ENCODE measurements at regions not wholly inside any gene's neighbourhood (a gene's known extent, or its start where the extent isn't known, plus 50 kb on each side); places are given as distances from the start of the nearest gene placed in this dataset.

DNA sequence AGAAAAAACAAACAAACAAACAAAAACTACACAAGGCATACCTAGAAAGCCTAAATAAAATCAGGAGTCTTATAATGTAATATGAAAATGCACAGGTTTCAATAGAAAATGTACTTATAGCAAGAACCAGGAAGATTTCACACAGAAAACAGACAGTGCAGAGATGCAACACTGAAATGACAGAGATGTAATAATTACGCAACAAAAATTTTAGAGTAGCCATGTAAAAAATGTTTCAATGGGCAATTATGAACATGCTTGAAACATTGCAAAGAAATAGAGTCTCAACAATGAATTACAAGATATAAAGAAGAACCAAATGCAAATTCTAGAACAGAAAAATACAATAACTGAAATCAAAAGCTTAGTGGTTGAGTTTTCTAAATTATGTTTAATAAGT is 405.9 kb downstream of the PLK2 start:
- TF ChIP-seq POLR2A (IDR thresholded peaks at IDR 0.05; ENCODE audit: control extremely low read depth in 1 of 2, low read depth in 2 of 2, low read length in 2 of 2) (no peak), TAF1 (IDR thresholded peaks at IDR 0.05; ENCODE audit: low read depth, low read length) (no peak), CTCF (IDR thresholded peaks at IDR 0.05; ENCODE audit: control extremely low read depth in 1 of 3, insufficient read depth in 1 of 3, low read depth in 1 of 3, low read length in 3 of 3) (no peak), SIN3A (conservative IDR thresholded peaks at IDR 0.05 in 1 of 2, IDR thresholded peaks at IDR 0.05 in 1 of 2; ENCODE audit: low read depth in 1 of 2, low read length in 2 of 2) (no peak), POLR2AphosphoS5 (IDR thresholded peaks at IDR 0.05; ENCODE audit: low read depth, low read length) (no peak), JUND (IDR thresholded peaks at IDR 0.05; ENCODE audit: low read length) (no peak), SP4 (IDR thresholded peaks at IDR 0.05; ENCODE audit: low read length) (no peak), TBP (IDR thresholded peaks at IDR 0.05; ENCODE audit: low read depth, low read length) (no peak)

All from H1 (cell line).